Natural killer cell (primary cell): ENCODE measurements at regions not wholly inside any gene's neighbourhood (a gene's known extent, or its start where the extent isn't known, plus 50 kb on each side); places are given as distances from the start of the nearest gene placed in this dataset.

Experiments
- ATAC-seq, 3 donors: fragments of 150-1000 bp in 2 of 3; fragments of 200-7000 bp in 1 of 3; cut with Tn5 transposase; 1 replicate in 1 of 3; 2 replicates in 2 of 3; pipeline ENCODE4 v1.10.0; 2021; ENCODE audit warnings: mild to moderate bottlenecking in 2 of 3, moderate library complexity in 2 of 3
- DNase-seq, 2 donors: peaks; one replicate each; pipeline versions ENCODE4 v3.0.0 to v3.0.0-alpha.2; 2013 to 2021; ENCODE audit warnings: mixed read lengths in 1 of 2
- H3K27ac ChIP-seq: one replicate; pipeline ENCODE4 v1.5.1; 2013; ENCODE audit warnings: mild to moderate bottlenecking, low read length
- H3K27me3 ChIP-seq: one replicate; pipeline ENCODE4 v1.6.1; 2013; ENCODE audit warnings: low read length; ENCODE audit not compliant: control insufficient read depth, insufficient read depth
- H3K36me3 ChIP-seq: one replicate; pipeline ENCODE4 v1.6.1; 2013; ENCODE audit warnings: low read length; ENCODE audit not compliant: control insufficient read depth, insufficient read depth
- H3K4me1 ChIP-seq: one replicate; pipeline ENCODE4 v1.6.1; 2013; ENCODE audit warnings: low read length; ENCODE audit not compliant: control insufficient read depth, insufficient read depth
- H3K4me3 ChIP-seq: one replicate; pipeline ENCODE4 v1.5.1; 2013; ENCODE audit warnings: low read length
- H3K9me3 ChIP-seq: one replicate; pipeline ENCODE4 v1.6.1; 2013; ENCODE audit warnings: low read length; ENCODE audit not compliant: control insufficient read depth, insufficient read depth
- H3K27ac Mint-ChIP-seq, 2 donors: one replicate each; pipeline ENCODE4 v1.8.0; 2022; ENCODE audit warnings: mild to moderate bottlenecking in 2 of 2, mixed read lengths in 2 of 2, moderate library complexity in 1 of 2
- H3K27me3 Mint-ChIP-seq, 2 donors: one replicate each; pipeline ENCODE4 v1.8.0; 2022; ENCODE audit warnings: low read depth in 2 of 2, mixed read lengths in 2 of 2
- H3K36me3 Mint-ChIP-seq: one replicate; pipeline ENCODE4 v1.8.0; 2022; ENCODE audit warnings: mixed read lengths
- H3K4me1 Mint-ChIP-seq, 2 donors: one replicate each; pipeline ENCODE4 v1.8.0; 2022; ENCODE audit warnings: mixed read lengths in 2 of 2
- H3K4me3 Mint-ChIP-seq: one replicate; pipeline ENCODE4 v1.8.0; 2022; ENCODE audit warnings: mild to moderate bottlenecking, moderate library complexity, mixed read lengths
- H3K9me3 Mint-ChIP-seq, 2 donors: one replicate each; pipeline ENCODE4 v1.8.0; 2022; ENCODE audit warnings: mixed read lengths in 2 of 2
- WGBS: methylation state at CpG from one replicate; pipeline ENCODE4 v1.1.7; 2013; ENCODE audit warnings: missing lambda C conversion rate; ENCODE audit not compliant: insufficient coverage; 5-methylcytosine and 5-hydroxymethylcytosine counted together
- intact Hi-C: fragments of 100-400 bp; cut with micrococcal nuclease; formaldehyde crosslinking; loops from one replicate; pipeline ENCODE4 v1.14.2; 2022
- TF ChIP-seq, protein P1 (sequence below): fragments of 200-600 bp; IDR thresholded peaks from one replicate; pipeline ENCODE4 v1.8.0; 2022; ENCODE audit warnings: antibody characterized with exemption

DNA sequence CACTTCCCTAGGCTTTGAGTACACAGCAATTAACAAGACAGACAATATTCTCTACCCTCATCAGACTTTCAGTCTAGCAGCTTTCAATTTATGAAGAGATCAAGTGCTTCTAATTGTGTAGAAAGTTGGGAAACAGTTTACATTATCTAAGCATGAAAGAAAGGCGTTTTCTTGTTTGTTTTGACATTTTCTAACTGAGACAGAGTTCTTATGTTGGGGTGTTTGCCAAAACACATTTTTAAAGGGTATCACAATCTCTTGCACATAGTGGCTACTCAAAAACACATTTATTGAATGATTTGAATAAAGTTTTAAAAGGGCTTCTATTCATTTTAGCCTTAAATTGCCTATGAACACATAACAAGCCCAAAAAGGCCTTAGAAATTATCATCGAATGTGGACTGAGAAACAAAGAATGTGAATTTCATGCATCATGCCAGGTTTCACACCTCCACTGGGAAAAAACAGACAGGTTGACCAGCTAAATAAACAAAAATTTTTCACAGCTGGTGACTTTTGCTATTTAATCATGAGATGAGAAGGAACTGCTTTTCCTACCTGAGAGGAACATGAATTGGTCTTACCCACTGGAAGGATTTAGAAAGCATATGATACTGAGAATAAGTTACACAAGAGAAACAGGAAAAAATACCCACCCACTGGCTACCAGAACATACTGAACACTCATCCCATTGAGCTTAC lies 394.5 kb upstream of the PKN2 start:
- H3K4me3 ChIP-seq = no peak overlapping the region
- Mint-ChIP-seq H3K4me3 (no peak overlapping the region), H3K4me1 (no peaks in the 10 kb centered on the region), H3K36me3 (no peaks in the 10 kb centered on the region), H3K27ac (no peak overlapping the region), H3K9me3 (peaks cover 0 to 2% of the 10 kb centered on the region in 2 donors), H3K27me3 (no peaks in the 10 kb centered on the region)
- no peaks in the 10 kb centered on the region for H3K27me3 ChIP-seq
- no peaks in the 10 kb centered on the region for H3K36me3 ChIP-seq
- H3K27ac ChIP-seq = no peak overlapping the region
- TF ChIP-seq, protein P1, sequence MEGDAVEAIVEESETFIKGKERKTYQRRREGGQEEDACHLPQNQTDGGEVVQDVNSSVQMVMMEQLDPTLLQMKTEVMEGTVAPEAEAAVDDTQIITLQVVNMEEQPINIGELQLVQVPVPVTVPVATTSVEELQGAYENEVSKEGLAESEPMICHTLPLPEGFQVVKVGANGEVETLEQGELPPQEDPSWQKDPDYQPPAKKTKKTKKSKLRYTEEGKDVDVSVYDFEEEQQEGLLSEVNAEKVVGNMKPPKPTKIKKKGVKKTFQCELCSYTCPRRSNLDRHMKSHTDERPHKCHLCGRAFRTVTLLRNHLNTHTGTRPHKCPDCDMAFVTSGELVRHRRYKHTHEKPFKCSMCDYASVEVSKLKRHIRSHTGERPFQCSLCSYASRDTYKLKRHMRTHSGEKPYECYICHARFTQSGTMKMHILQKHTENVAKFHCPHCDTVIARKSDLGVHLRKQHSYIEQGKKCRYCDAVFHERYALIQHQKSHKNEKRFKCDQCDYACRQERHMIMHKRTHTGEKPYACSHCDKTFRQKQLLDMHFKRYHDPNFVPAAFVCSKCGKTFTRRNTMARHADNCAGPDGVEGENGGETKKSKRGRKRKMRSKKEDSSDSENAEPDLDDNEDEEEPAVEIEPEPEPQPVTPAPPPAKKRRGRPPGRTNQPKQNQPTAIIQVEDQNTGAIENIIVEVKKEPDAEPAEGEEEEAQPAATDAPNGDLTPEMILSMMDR = no peak
- ATAC-seq = no peak
- intact Hi-C loops = no loop called here
- DNase-seq = no peak
- H3K4me1 ChIP-seq = no peaks in the 10 kb centered on the region
- H3K9me3 ChIP-seq = no peaks in the 10 kb centered on the region
- 92% methylated on average over 1 of the region's 2 CpGs for WGBS

DNA sequence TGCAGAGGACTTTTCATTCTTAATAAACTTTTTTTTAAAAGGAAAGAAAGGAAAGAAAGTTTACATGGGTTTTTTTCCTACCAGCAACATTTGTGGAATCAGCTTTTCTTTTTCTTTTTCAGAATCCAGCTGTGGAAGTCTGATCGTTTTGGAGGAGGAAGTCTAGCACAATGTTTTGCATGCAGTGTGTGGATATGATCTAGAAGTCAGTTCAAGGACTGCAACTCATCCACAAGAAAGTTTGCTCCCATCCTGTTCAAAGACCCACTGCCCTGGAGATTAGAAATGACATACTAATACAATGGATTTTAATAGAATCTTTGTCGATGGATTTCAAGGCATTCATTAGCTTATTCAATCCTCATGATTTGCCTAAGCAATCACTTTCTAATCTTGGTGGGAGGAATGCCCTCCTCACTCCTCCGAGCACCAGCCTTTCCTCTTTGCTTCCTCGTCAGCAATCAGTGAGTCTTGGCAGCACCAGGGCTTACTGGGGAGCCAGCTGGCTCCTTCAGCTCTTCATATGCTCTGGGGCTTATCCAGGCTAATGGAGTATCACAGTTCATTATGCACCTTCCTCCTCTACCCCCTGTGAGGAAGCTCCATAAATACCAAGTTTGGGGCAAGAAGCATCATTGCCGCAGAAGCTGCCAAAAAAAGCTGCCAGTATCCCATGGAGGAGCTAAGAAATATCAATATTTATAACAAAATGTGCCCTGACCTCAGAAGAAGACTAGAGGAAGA lies 392.3 kb upstream of the PKN2 start:
- intact Hi-C loops = no loop called here
- Mint-ChIP-seq H3K4me3 (no peak overlapping the region), H3K36me3 (no peaks in the 10 kb centered on the region), H3K9me3 (peaks cover 0 to 2% of the 10 kb centered on the region in 2 donors), H3K4me1 (no peaks in the 10 kb centered on the region), H3K27ac (no peak overlapping the region), H3K27me3 (no peaks in the 10 kb centered on the region)
- no peaks in the 10 kb centered on the region for H3K4me1 ChIP-seq
- no peaks in the 10 kb centered on the region for H3K27me3 ChIP-seq
- WGBS = 87% methylated on average over 4 of the region's 5 CpGs
- TF ChIP-seq, protein P1 = no peak
- H3K9me3 ChIP-seq = no peaks in the 10 kb centered on the region
- H3K4me3 ChIP-seq = no peak overlapping the region
- DNase-seq = no peak
- no peaks in the 10 kb centered on the region for H3K36me3 ChIP-seq
- H3K27ac ChIP-seq = no peak overlapping the region
- no peak for ATAC-seq

- intact Hi-C loops = no loop called here
- Mint-ChIP-seq H3K27ac (no peak overlapping the region), H3K36me3 (no peaks in the 10 kb centered on the region), H3K9me3 (no peaks in the 10 kb centered on the region), H3K27me3 (no peaks in the 10 kb centered on the region), H3K4me1 (no peaks in the 10 kb centered on the region), H3K4me3 (no peak overlapping the region)
- no peak overlapping the region for H3K4me3 ChIP-seq
- DNase-seq = no peak
- H3K4me1 ChIP-seq = no peaks in the 10 kb centered on the region
- no peak overlapping the region for H3K27ac ChIP-seq
- 50% methylated on average over 1 of the region's 1 CpG for WGBS
- H3K27me3 ChIP-seq = no peaks in the 10 kb centered on the region
- TF ChIP-seq, protein P1 = no peak
- ATAC-seq = no peak
- no peaks in the 10 kb centered on the region for H3K36me3 ChIP-seq
- no peaks in the 10 kb centered on the region for H3K9me3 ChIP-seq
Observed at GRCh38 chr1:88293691-88294190, 390.3 kb upstream of the PKN2 start.
